SK-N-SH (cell line): ENCODE measurements at regions not wholly inside any gene's neighbourhood (a gene's known extent, or its start where the extent isn't known, plus 50 kb on each side); places are given as distances from the start of the nearest gene placed in this dataset.

Source experiments
- CTCF ChIA-PET: fragments of 300-600, 350-600 bp; formaldehyde crosslinking; extraction: SDS; loops from one replicate; lab custom pipeline; 2021; lab: Yijun Ruan, JAX
- POLR2A ChIA-PET: fragments of 350-600 bp; sonication (Branson Sonifier 250); formaldehyde crosslinking; extraction: SDS; loops from one replicate; lab custom pipeline; 2020; ENCODE audit warnings: antibody characterized with exemption, inconsistent platforms; lab: Yijun Ruan, JAX
- DNase-seq: peaks from one replicate; pipeline ENCODE4 v3.0.0; 2012
- H2AFZ ChIP-seq: fragments of 200-600 bp; sonication (generic); 2 replicates; pipeline ENCODE4 v1.8.1; 2016; ENCODE audit warnings: antibody characterized with exemption, mild to moderate bottlenecking, low read depth
- H3F3A ChIP-seq: fragments of 200-600 bp; sonication (generic); replicated peaks from 2 replicates; pipeline ENCODE3; 2016; ENCODE audit warnings: antibody characterized with exemption, mild to moderate bottlenecking; ENCODE audit not compliant: insufficient read depth
- H3K27ac ChIP-seq, 2 experiments: fragments of 200-500 bp in 1 of 2; fragments of 200-600 bp in 1 of 2; sonication (Bioruptor generic) in 1 of 2; sonication (generic), shearing (Covaris generic) in 1 of 2; 2 replicates each; pipeline versions ENCODE4 v1.5.1 to v1.6.1; 2014 to 2016; ENCODE audit warnings: low read depth in 2 of 2, inconsistent platforms in 1 of 2, low read length in 1 of 2, mild to moderate bottlenecking in 1 of 2, mixed read lengths in 1 of 2
- H3K27me3 ChIP-seq: fragments of 200-600 bp; sonication (generic), shearing (Covaris generic); 2 replicates; pipeline ENCODE4 v1.6.1; 2016; ENCODE audit warnings: mixed run types; ENCODE audit not compliant: insufficient read depth
- H3K36me3 ChIP-seq, 2 experiments: fragments of 200-500 bp in 1 of 2; fragments of 200-600 bp in 1 of 2; sonication (Bioruptor generic) in 1 of 2; sonication (generic) in 1 of 2; replicated peaks in 1 of 2; 2 replicates each; pipeline versions ENCODE3 to v1.5.1; 2014 to 2016; ENCODE audit warnings: low read length in 1 of 2, mild to moderate bottlenecking in 1 of 2; ENCODE audit not compliant: insufficient read depth in 2 of 2, control insufficient read depth in 1 of 2
- H3K4me1 ChIP-seq, 2 experiments: fragments of 200-500 bp in 1 of 2; fragments of 200-600 bp in 1 of 2; sonication (Bioruptor generic) in 1 of 2; sonication (generic), shearing (Covaris generic) in 1 of 2; 2 replicates each; pipeline versions ENCODE4 v1.5.1 to v1.6.1; 2014 to 2016; ENCODE audit warnings: low read depth in 1 of 2, low read length in 1 of 2, mixed run types in 1 of 2; ENCODE audit not compliant: insufficient read depth in 2 of 2, control insufficient read depth in 1 of 2
- H3K4me2 ChIP-seq: fragments of 200-600 bp; sonication (generic), shearing (Covaris generic); 2 replicates; pipeline ENCODE4 v1.6.1; 2017; ENCODE audit warnings: mixed run types
- H3K4me3 ChIP-seq, 2 experiments: fragments of 200-500 bp in 1 of 2; fragments of 200-600 bp in 1 of 2; sonication (Bioruptor generic) in 1 of 2; sonication (generic), shearing (Covaris generic) in 1 of 2; 2 replicates each; pipeline versions ENCODE4 v1.5.1 to v1.8.1; 2014 to 2016; ENCODE audit warnings: low read depth in 2 of 2, inconsistent platforms in 1 of 2, low read length in 1 of 2, mild to moderate bottlenecking in 1 of 2, mixed read lengths in 1 of 2, moderate library complexity in 1 of 2
- H3K79me2 ChIP-seq: fragments of 200-600 bp; sonication (generic); 2 replicates; pipeline ENCODE4 v1.8.1; 2017; ENCODE audit warnings: mild to moderate bottlenecking; ENCODE audit not compliant: insufficient read depth
- H3K9ac ChIP-seq: fragments of 200-600 bp; sonication (generic); 2 replicates; pipeline ENCODE4 v1.6.1; 2017; ENCODE audit warnings: mixed run types
- H3K9me2 ChIP-seq: fragments of 200-600 bp; sonication (generic); 2 replicates; pipeline ENCODE4 v1.6.1; 2017; ENCODE audit warnings: mixed run types
- H3K9me3 ChIP-seq: fragments of 200-600 bp; sonication (generic); 2 replicates; pipeline ENCODE4 v1.6.1; 2017; ENCODE audit warnings: mixed run types, mild to moderate bottlenecking, moderate library complexity
- H4K20me1 ChIP-seq: fragments of 200-600 bp; sonication (generic); 2 replicates; pipeline ENCODE4 v1.6.1; 2017; ENCODE audit warnings: mild to moderate bottlenecking, mixed run types; ENCODE audit not compliant: insufficient read depth
- CTCF ChIP-seq: fragments of 200-600 bp; sonication (generic); IDR thresholded peaks from 2 replicates; pipeline ENCODE4 v1.6.1; 2017; ENCODE audit warnings: antibody characterized with exemption, mild to moderate bottlenecking, moderate library complexity
- FOSL2 ChIP-seq: IDR thresholded peaks from 2 replicates; pipeline ENCODE4 v1.4.0; 2012; ENCODE audit warnings: low read depth, mild to moderate bottlenecking, moderate library complexity, borderline replicate concordance
- FOXJ3 ChIP-seq: sonication (generic); formaldehyde crosslinking; IDR thresholded peaks from 2 replicates; pipeline ENCODE4 v1.5.1; 2020; ENCODE audit warnings: mild to moderate bottlenecking, missing genetic modification reagents
- FOXM1 ChIP-seq: IDR thresholded peaks from 2 replicates; pipeline ENCODE4 v1.4.0; 2012; ENCODE audit warnings: low read depth, mild to moderate bottlenecking
- IRF3 ChIP-seq: fragments of 150-350 bp; IDR thresholded peaks from 2 replicates; pipeline ENCODE4 v1.6.1; 2016; ENCODE audit warnings: mild to moderate bottlenecking, low read depth, low read length
- JUND ChIP-seq: IDR thresholded peaks from 2 replicates; pipeline ENCODE4 v1.4.0; 2012
- MXI1 ChIP-seq: IDR thresholded peaks from 2 replicates; pipeline ENCODE4 v1.6.1; 2012; ENCODE audit warnings: mild to moderate bottlenecking, low read depth, low read length, improper control_type of control experiment
- NFIC ChIP-seq: IDR thresholded peaks from 2 replicates; pipeline ENCODE4 v1.4.0; 2012; ENCODE audit warnings: borderline replicate concordance
- PBX3 ChIP-seq: IDR thresholded peaks from 2 replicates; pipeline ENCODE4; 2012
- RXRA ChIP-seq: IDR thresholded peaks from 2 replicates; pipeline ENCODE4 v1.4.0; 2012; ENCODE audit warnings: low read depth, mild to moderate bottlenecking, borderline replicate concordance
- SMC3 ChIP-seq: IDR thresholded peaks from 2 replicates; pipeline ENCODE4 v1.6.1; 2012; ENCODE audit warnings: low read depth, low read length, improper control_type of control experiment
- YY1 ChIP-seq: IDR thresholded peaks from 2 replicates; pipeline ENCODE4 v1.4.0; 2012; ENCODE audit warnings: low read depth, mild to moderate bottlenecking
- WGBS: methylation state at CpG from one replicate; pipeline ENCODE4 v1.1.6; 2017; ENCODE audit warnings: low lambda C conversion rate; 5-methylcytosine and 5-hydroxymethylcytosine counted together

- TF ChIP-seq SMC3 (peak; percentile 83), JUND (no peak), YY1 (no peak)
Measured at GRCh38 chr2:41698678-41699422, 349.0 kb upstream of the PKDCC start (continued).

GRCh38 chr2:41701231-41701630 is 346.6 kb upstream of the PKDCC start:
- H3K4me1 ChIP-seq: peaks cover 0 to 4% of the 10 kb centered on the region in 2 experiments; a peak in 1 of 4 replicates
- H3K9ac ChIP-seq: no peak overlapping the region
- 42% methylated on average over 3 of the region's 3 CpGs for WGBS
- ChIA-PET POLR2A (no interaction called here), CTCF (interaction anchor here (2.1 to 6.3 kb wide), 3 partner anchors 287 to 1788 kb away, joined by 6 to 133 read pairs (median 11); no protein-coding TSS in a partner anchor)
- H2AFZ ChIP-seq: no peak overlapping the region
- no peaks in the 10 kb centered on the region for H3K9me3 ChIP-seq
- no peaks in the 10 kb centered on the region for H3K9me2 ChIP-seq
- TF ChIP-seq FOSL2: no peak
- no peak for TF ChIP-seq NFIC
- TF ChIP-seq FOXM1: no peak
- TF ChIP-seq CTCF: no peak
- TF ChIP-seq PBX3: no peak
- no peak for TF ChIP-seq MXI1
- TF ChIP-seq FOXJ3: no peak
- no peak for TF ChIP-seq IRF3
- TF ChIP-seq RXRA: no peak
- no peaks in the 10 kb centered on the region for H3K27me3 ChIP-seq
- H3K79me2 ChIP-seq: no peaks in the 10 kb centered on the region
- H3K4me3 ChIP-seq: no peak overlapping the region
- no peaks in the 10 kb centered on the region for H3F3A ChIP-seq
- H3K4me2 ChIP-seq: no peak overlapping the region
- DNase-seq: no peak
- H3K36me3 ChIP-seq: no peaks in the 10 kb centered on the region
- H4K20me1 ChIP-seq: no peaks in the 10 kb centered on the region
- no peak overlapping the region for H3K27ac ChIP-seq
